MM.1S (cell line): ENCODE measurements at regions not wholly inside any gene's neighbourhood (a gene's known extent, or its start where the extent isn't known, plus 50 kb on each side); places are given as distances from the start of the nearest gene placed in this dataset.

Experiments
- DNase-seq: peaks from one replicate; pipeline ENCODE4 v3.0.0-alpha.2; 2015
- H2AFZ ChIP-seq: fragments of 300-600 bp; sonication (generic); 2 replicates; pipeline ENCODE4 v1.6.0; 2016; ENCODE audit warnings: antibody characterized with exemption, low read length
- H3F3A ChIP-seq: fragments of 300-600 bp; sonication (generic); 2 replicates; pipeline ENCODE4 v1.6.1; 2016; ENCODE audit warnings: mild to moderate bottlenecking, antibody characterized with exemption, low read length, moderate library complexity, mixed read lengths; ENCODE audit not compliant: insufficient read depth
- H3K27ac ChIP-seq: fragments of 300-600 bp; sonication (generic); 2 replicates; pipeline ENCODE4 v1.5.1; 2016; ENCODE audit warnings: mild to moderate bottlenecking, low read length
- H3K27me3 ChIP-seq: fragments of 300-600 bp; sonication (generic); replicated peaks from 2 replicates; pipeline ENCODE4 v1.6.0; 2016; ENCODE audit warnings: low read length; ENCODE audit not compliant: insufficient read depth
- H3K36me3 ChIP-seq: fragments of 300-600 bp; sonication (generic); replicated peaks from 2 replicates; pipeline ENCODE4 v1.6.1; 2016; ENCODE audit warnings: mild to moderate bottlenecking, low read length, mixed read lengths; ENCODE audit not compliant: insufficient read depth
- H3K4me1 ChIP-seq: fragments of 300-600 bp; sonication (generic); 2 replicates; pipeline ENCODE4 v1.6.1; 2016; ENCODE audit warnings: low read length, mixed read lengths
- H3K4me2 ChIP-seq: fragments of 300-600 bp; sonication (generic); 2 replicates; pipeline ENCODE4 v1.6.0; 2016; ENCODE audit warnings: low read depth, low read length
- H3K4me3 ChIP-seq: fragments of 300-600 bp; sonication (generic); 2 replicates; pipeline ENCODE4 v1.5.1; 2016; ENCODE audit warnings: low read length, mixed read lengths
- H3K79me2 ChIP-seq: fragments of 300-600 bp; sonication (generic); 2 replicates; pipeline ENCODE4 v1.6.1; 2016; ENCODE audit warnings: mixed run types, low read length, mixed read lengths
- H3K9ac ChIP-seq: fragments of 300-600 bp; sonication (generic); 2 replicates; pipeline ENCODE4 v1.6.1; 2016; ENCODE audit warnings: low read length, mixed read lengths
- H3K9me2 ChIP-seq: fragments of 300-600 bp; sonication (generic); replicated peaks from 2 replicates; pipeline ENCODE4 v1.6.1; 2016; ENCODE audit warnings: mild to moderate bottlenecking, low read length, mixed read lengths; ENCODE audit not compliant: insufficient read depth
- H3K9me3 ChIP-seq: fragments of 300-600 bp; sonication (generic); replicated peaks from 2 replicates; pipeline ENCODE4 v1.6.1; 2016; ENCODE audit warnings: mild to moderate bottlenecking, low read length, mixed read lengths; ENCODE audit not compliant: insufficient read depth
- H4K20me1 ChIP-seq: fragments of 300-600 bp; sonication (generic); 2 replicates; pipeline ENCODE4 v1.6.1; 2016; ENCODE audit warnings: mild to moderate bottlenecking, low read length, moderate library complexity, mixed read lengths; ENCODE audit not compliant: insufficient read depth
- CTCF ChIP-seq: fragments of 300-600 bp; sonication (generic); IDR thresholded peaks from 2 replicates; pipeline ENCODE4 v1.5.1; 2016; ENCODE audit warnings: antibody characterized with exemption, low read length, mixed read lengths
- EZH2 ChIP-seq: fragments of 300-600 bp; sonication (generic); optimal IDR thresholded peaks from 2 replicates; pipeline ENCODE3; 2017; ENCODE audit warnings: low read depth, mild to moderate bottlenecking, antibody characterized with exemption, low read length, mixed read lengths
- EZH2phosphoT487 ChIP-seq: fragments of 300-600 bp; sonication (generic); IDR thresholded peaks from 2 replicates; pipeline ENCODE4 v1.6.1; 2018; ENCODE audit warnings: antibody characterized with exemption, low read length

- no peak overlapping the region for H2AFZ ChIP-seq
- no peak overlapping the region for H3K27ac ChIP-seq
- H3K9me2 ChIP-seq, result no peaks in the 10 kb centered on the region
- H3K9me3 ChIP-seq, result no peaks in the 10 kb centered on the region
- no peaks in the 10 kb centered on the region for H4K20me1 ChIP-seq
- H3K4me1 ChIP-seq, result no peaks in the 10 kb centered on the region
- no peaks in the 10 kb centered on the region for H3K36me3 ChIP-seq
- DNase-seq, result no peak
- H3K9ac ChIP-seq, result no peak overlapping the region
- no peaks in the 10 kb centered on the region for H3K27me3 ChIP-seq
- no peaks in the 10 kb centered on the region for H3F3A ChIP-seq
- no peaks in the 10 kb centered on the region for H3K79me2 ChIP-seq
- TF ChIP-seq EZH2 (no peak), EZH2phosphoT487 (no peak), CTCF (no peak)
- no peak overlapping the region for H3K4me3 ChIP-seq
- H3K4me2 ChIP-seq, result no peak overlapping the region
Observed at GRCh38 chr6:166834049-166834448, 122.3 kb downstream of the RNASET2 start.

GRCh38 chr6:166830891-166831363 lies 125.4 kb downstream of the RNASET2 start:
- H2AFZ ChIP-seq, result no peak overlapping the region
- TF ChIP-seq CTCF (no peak), EZH2phosphoT487 (no peak), EZH2 (no peak)
- no peaks in the 10 kb centered on the region for H3K9me3 ChIP-seq
- no peak for DNase-seq
- H3K27me3 ChIP-seq, result no peaks in the 10 kb centered on the region
- H3K27ac ChIP-seq, result no peak overlapping the region
- no peaks in the 10 kb centered on the region for H4K20me1 ChIP-seq
- H3K36me3 ChIP-seq, result no peaks in the 10 kb centered on the region
- no peaks in the 10 kb centered on the region for H3K4me1 ChIP-seq
- no peak overlapping the region for H3K9ac ChIP-seq
- no peak overlapping the region for H3K4me2 ChIP-seq
- no peak overlapping the region for H3K4me3 ChIP-seq
- H3K79me2 ChIP-seq, result no peaks in the 10 kb centered on the region
- H3K9me2 ChIP-seq, result no peaks in the 10 kb centered on the region
- no peaks in the 10 kb centered on the region for H3F3A ChIP-seq

GRCh38 chr6:166830185-166830890 lies 126.0 kb downstream of the RNASET2 start:
- TF ChIP-seq CTCF (no peak), EZH2 (no peak), EZH2phosphoT487 (no peak)
- Histone ChIP-seq H4K20me1 (no peaks in the 10 kb centered on the region), H3K27me3 (no peaks in the 10 kb centered on the region), H3K4me1 (no peaks in the 10 kb centered on the region), H2AFZ (no peak overlapping the region), H3K4me3 (no peak overlapping the region), H3K36me3 (no peaks in the 10 kb centered on the region), H3K4me2 (no peak overlapping the region), H3K27ac (no peak overlapping the region), H3F3A (no peaks in the 10 kb centered on the region), H3K79me2 (no peaks in the 10 kb centered on the region), H3K9ac (no peak overlapping the region), H3K9me3 (no peaks in the 10 kb centered on the region), H3K9me2 (no peaks in the 10 kb centered on the region)
- no peak for DNase-seq
